DND-41 (cell line): ENCODE measurements at regions not wholly inside any gene's neighbourhood (a gene's known extent, or its start where the extent isn't known, plus 50 kb on each side); places are given as distances from the start of the nearest gene placed in this dataset.

ENCODE experiments used
- ATAC-seq: fragments of 200-7000 bp; cut with Tn5 transposase; 3 replicates; pipeline ENCODE4 v1.9.1; 2021; ENCODE audit warnings: low read depth; ENCODE audit not compliant: insufficient read depth
- DNase-seq: peaks from one replicate; pipeline ENCODE4 v3.0.0-alpha.2; 2020
- H2AFZ ChIP-seq: 2 replicates; pipeline ENCODE4 v1.6.0; 2012; ENCODE audit warnings: low read depth, low read length
- H3K27ac ChIP-seq: 2 replicates; pipeline ENCODE4 v1.5.1; 2012; ENCODE audit warnings: low read length, inconsistent platforms
- H3K27me3 ChIP-seq: fragments of 200-600 bp; sonication (generic); 2 replicates; pipeline ENCODE4 v1.6.0; 2012; ENCODE audit warnings: low read length, mild to moderate bottlenecking, inconsistent platforms; ENCODE audit not compliant: insufficient read depth, poor library complexity
- H3K36me3 ChIP-seq: 2 replicates; pipeline ENCODE4 v1.5.1; 2012; ENCODE audit warnings: low read length, inconsistent platforms; ENCODE audit not compliant: insufficient read depth
- H3K4me1 ChIP-seq: 2 replicates; pipeline ENCODE4 v1.5.1; 2012; ENCODE audit warnings: mild to moderate bottlenecking, low read length; ENCODE audit not compliant: insufficient read depth
- H3K4me2 ChIP-seq: 2 replicates; pipeline ENCODE4 v1.6.0; 2012; ENCODE audit warnings: mild to moderate bottlenecking, moderate library complexity, low read length, inconsistent platforms; ENCODE audit not compliant: insufficient read depth
- H3K4me3 ChIP-seq, 2 experiments: fragments of 200-600 bp in 1 of 2; shearing (Covaris generic) in 1 of 2; 2 replicates each; pipeline ENCODE4 v1.5.1; 2012 to 2016; ENCODE audit warnings: inconsistent platforms in 2 of 2, low read length in 2 of 2, mild to moderate bottlenecking in 2 of 2, low read depth in 1 of 2, moderate library complexity in 1 of 2
- H3K79me2 ChIP-seq: 2 replicates; pipeline ENCODE4 v1.6.0; 2012; ENCODE audit warnings: low read length, inconsistent platforms; ENCODE audit not compliant: insufficient read depth
- H3K9ac ChIP-seq: 2 replicates; pipeline ENCODE4 v1.6.0; 2012; ENCODE audit warnings: low read depth, mild to moderate bottlenecking, inconsistent platforms, low read length, moderate library complexity
- H3K9me3 ChIP-seq: 2 replicates; pipeline ENCODE4 v1.5.1; 2012; ENCODE audit warnings: low read length, moderate library complexity, mild to moderate bottlenecking, inconsistent platforms; ENCODE audit not compliant: insufficient read depth, severe bottlenecking
- H4K20me1 ChIP-seq: 2 replicates; pipeline ENCODE4 v1.6.0; 2012; ENCODE audit warnings: low read length; ENCODE audit not compliant: insufficient read depth
- EZH2 ChIP-seq: IDR thresholded peaks from 3 replicates; pipeline ENCODE4 v1.6.1; 2012; ENCODE audit warnings: borderline replicate concordance, low read depth, mild to moderate bottlenecking, moderate library complexity, low read length, inconsistent platforms; ENCODE audit not compliant: severe bottlenecking
- TF ChIP-seq, protein P1 (sequence below): IDR thresholded peaks from 2 replicates; pipeline ENCODE4 v1.5.1; 2012; ENCODE audit warnings: borderline replicate concordance, low read length, moderate library complexity, mild to moderate bottlenecking; ENCODE audit not compliant: poor library complexity, severe bottlenecking; ENCODE audit errors: extremely low read depth

- no peak overlapping the region for H2AFZ ChIP-seq
- H3K9me3 ChIP-seq = no peaks in the 10 kb centered on the region
- H4K20me1 ChIP-seq = no peaks in the 10 kb centered on the region
- H3K79me2 ChIP-seq = no peaks in the 10 kb centered on the region
- H3K9ac ChIP-seq = no peak overlapping the region
- no peak overlapping the region for H3K27ac ChIP-seq
- no peak overlapping the region for H3K4me3 ChIP-seq
- DNase-seq = no peak
- no peak for ATAC-seq
- H3K4me2 ChIP-seq = no peak overlapping the region
- H3K27me3 ChIP-seq = no peaks in the 10 kb centered on the region
- no peak for TF ChIP-seq EZH2
- TF ChIP-seq, protein P1, sequence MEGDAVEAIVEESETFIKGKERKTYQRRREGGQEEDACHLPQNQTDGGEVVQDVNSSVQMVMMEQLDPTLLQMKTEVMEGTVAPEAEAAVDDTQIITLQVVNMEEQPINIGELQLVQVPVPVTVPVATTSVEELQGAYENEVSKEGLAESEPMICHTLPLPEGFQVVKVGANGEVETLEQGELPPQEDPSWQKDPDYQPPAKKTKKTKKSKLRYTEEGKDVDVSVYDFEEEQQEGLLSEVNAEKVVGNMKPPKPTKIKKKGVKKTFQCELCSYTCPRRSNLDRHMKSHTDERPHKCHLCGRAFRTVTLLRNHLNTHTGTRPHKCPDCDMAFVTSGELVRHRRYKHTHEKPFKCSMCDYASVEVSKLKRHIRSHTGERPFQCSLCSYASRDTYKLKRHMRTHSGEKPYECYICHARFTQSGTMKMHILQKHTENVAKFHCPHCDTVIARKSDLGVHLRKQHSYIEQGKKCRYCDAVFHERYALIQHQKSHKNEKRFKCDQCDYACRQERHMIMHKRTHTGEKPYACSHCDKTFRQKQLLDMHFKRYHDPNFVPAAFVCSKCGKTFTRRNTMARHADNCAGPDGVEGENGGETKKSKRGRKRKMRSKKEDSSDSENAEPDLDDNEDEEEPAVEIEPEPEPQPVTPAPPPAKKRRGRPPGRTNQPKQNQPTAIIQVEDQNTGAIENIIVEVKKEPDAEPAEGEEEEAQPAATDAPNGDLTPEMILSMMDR = no peak
- no peaks in the 10 kb centered on the region for H3K4me1 ChIP-seq
- H3K36me3 ChIP-seq = no peaks in the 10 kb centered on the region
Observed at GRCh38 chr4:62528874-62529273, 1328.7 kb downstream of the ADGRL3 start.

DNA sequence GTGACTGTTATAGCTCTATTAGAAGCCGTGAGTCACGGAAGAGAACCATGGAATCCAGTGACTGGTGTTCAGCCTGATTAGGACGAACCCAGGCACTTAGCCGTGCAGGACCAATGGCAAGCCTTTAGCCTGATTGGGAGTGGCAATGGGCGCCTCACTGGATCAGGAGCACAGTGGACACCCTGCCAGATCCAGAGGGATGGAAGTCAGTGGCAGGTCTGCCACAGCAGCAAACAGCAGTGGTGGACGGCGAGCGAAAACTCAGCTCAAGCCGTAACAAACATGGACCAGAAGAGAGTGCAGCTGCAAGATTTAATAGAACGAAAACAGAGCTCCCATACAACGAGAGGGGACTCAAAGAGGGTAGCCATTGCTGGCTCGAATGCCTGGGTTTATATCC, 1326.5 kb downstream of the ADGRL3 start:
- Histone ChIP-seq H3K4me3 (no peak overlapping the region), H3K9me3 (no peaks in the 10 kb centered on the region), H3K27me3 (no peaks in the 10 kb centered on the region), H3K4me1 (no peaks in the 10 kb centered on the region), H4K20me1 (no peaks in the 10 kb centered on the region), H3K4me2 (no peak overlapping the region), H3K27ac (no peak overlapping the region), H3K79me2 (no peaks in the 10 kb centered on the region), H2AFZ (no peak overlapping the region), H3K36me3 (no peaks in the 10 kb centered on the region), H3K9ac (no peak overlapping the region)
- ATAC-seq (no peak), DNase-seq (no peak)
- no peak for TF ChIP-seq EZH2
- TF ChIP-seq, protein P1 = no peak

- no peaks in the 10 kb centered on the region for H3K9me3 ChIP-seq
- ATAC-seq = no peak
- no peaks in the 10 kb centered on the region for H3K4me1 ChIP-seq
Observed at GRCh38 chr4:62523256-62523655, 1323.1 kb downstream of the ADGRL3 start.

More at GRCh38 chr4:62523256-62523655, 1323.1 kb downstream of the ADGRL3 start:
- TF ChIP-seq, protein P1 = no peak
- TF ChIP-seq EZH2 = no peak
- H2AFZ ChIP-seq = no peak overlapping the region
- no peak overlapping the region for H3K27ac ChIP-seq
- no peaks in the 10 kb centered on the region for H3K27me3 ChIP-seq
- no peak for DNase-seq
- H3K36me3 ChIP-seq = no peaks in the 10 kb centered on the region
- H3K4me3 ChIP-seq = no peak overlapping the region
- H3K4me2 ChIP-seq = no peak overlapping the region
- no peak overlapping the region for H3K9ac ChIP-seq
- no peaks in the 10 kb centered on the region for H3K79me2 ChIP-seq
- H4K20me1 ChIP-seq = no peaks in the 10 kb centered on the region
